Loucy (cell line): ENCODE measurements at regions not wholly inside any gene's neighbourhood (a gene's known extent, or its start where the extent isn't known, plus 50 kb on each side); places are given as distances from the start of the nearest gene placed in this dataset.

Experiments used
- EZH2phosphoT487 ChIP-seq: fragments of 200-600 bp; IDR thresholded peaks from 2 replicates; pipeline ENCODE4 v1.6.1; 2018; ENCODE audit warnings: antibody characterized with exemption, mild to moderate bottlenecking, moderate library complexity, borderline replicate concordance
- TF ChIP-seq, protein P1 (sequence below): fragments of 200-600 bp; sonication (generic); conservative IDR thresholded peaks from 2 replicates; pipeline ENCODE4 v1.5.1; 2014; ENCODE audit warnings: mild to moderate bottlenecking, antibody characterized with exemption, low read length

DNA sequence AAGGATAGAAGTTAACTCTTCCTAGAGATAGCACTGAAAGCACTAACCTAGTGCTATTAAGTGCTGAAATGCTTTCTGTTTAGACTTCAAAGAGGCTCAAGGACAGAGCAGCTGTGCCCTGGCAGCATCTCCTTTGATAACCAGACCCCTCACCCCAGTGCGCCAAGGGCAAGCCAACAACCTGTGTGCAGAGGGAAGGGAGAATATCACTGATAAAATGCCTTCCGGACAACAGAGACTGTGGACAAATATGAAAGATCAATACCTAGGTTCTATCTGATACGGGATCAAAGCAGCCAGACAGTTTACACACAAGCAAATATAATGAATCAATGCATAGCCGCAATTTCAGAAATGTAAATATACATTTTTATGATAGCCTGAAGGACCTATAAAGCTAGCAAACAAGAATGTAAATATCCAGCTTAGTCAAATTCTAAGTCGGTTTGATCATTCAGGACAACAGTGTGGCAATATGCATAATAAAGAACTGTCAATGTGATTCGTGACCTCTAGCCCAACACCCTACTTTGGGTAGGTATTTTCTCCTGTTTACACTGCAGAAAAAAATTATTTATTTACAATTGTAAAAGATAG, 91.8 kb upstream of the RFX8 start:
- TF ChIP-seq, protein P1, sequence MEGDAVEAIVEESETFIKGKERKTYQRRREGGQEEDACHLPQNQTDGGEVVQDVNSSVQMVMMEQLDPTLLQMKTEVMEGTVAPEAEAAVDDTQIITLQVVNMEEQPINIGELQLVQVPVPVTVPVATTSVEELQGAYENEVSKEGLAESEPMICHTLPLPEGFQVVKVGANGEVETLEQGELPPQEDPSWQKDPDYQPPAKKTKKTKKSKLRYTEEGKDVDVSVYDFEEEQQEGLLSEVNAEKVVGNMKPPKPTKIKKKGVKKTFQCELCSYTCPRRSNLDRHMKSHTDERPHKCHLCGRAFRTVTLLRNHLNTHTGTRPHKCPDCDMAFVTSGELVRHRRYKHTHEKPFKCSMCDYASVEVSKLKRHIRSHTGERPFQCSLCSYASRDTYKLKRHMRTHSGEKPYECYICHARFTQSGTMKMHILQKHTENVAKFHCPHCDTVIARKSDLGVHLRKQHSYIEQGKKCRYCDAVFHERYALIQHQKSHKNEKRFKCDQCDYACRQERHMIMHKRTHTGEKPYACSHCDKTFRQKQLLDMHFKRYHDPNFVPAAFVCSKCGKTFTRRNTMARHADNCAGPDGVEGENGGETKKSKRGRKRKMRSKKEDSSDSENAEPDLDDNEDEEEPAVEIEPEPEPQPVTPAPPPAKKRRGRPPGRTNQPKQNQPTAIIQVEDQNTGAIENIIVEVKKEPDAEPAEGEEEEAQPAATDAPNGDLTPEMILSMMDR, result no peak
- no peak for TF ChIP-seq EZH2phosphoT487
